Astrocyte of the spinal cord (primary cell): ENCODE measurements at regions not wholly inside any gene's neighbourhood (a gene's known extent, or its start where the extent isn't known, plus 50 kb on each side); places are given as distances from the start of the nearest gene placed in this dataset.
"Not testable (repeated sequence)": the region's sequence is repeated elsewhere in the genome, so short reads cannot be mapped to it uniquely, and the experiment has no call there.

Experiments used
- DNase-seq: peaks from one replicate; pipeline ENCODE4 v3.0.0; 2011; ENCODE audit warnings: low read depth, low spot score
- H3K4me3 ChIP-seq: 2 replicates; pipeline ENCODE4 v1.5.1; 2011; ENCODE audit warnings: low read depth, mild to moderate bottlenecking, low read length, moderate library complexity
- CTCF ChIP-seq: IDR thresholded peaks from 2 replicates; pipeline ENCODE4 v1.5.1; 2012; ENCODE audit warnings: low read depth, mild to moderate bottlenecking, low read length, inconsistent platforms
- in situ Hi-C: cut with HindIII; loops from 2 replicates; pipeline ENCODE4 v1.10.0; 2017; ENCODE audit warnings: low sequenced_read_pairs

GRCh38 chr10:8412541-8412940 lies 358.1 kb downstream of the GATA3 start:
- DNase-seq, result no peak
- no peak overlapping the region for H3K4me3 ChIP-seq
- in situ Hi-C loops, result no loop called here
- no peak for TF ChIP-seq CTCF

- in situ Hi-C loops, DNase-seq, H3K4me3 ChIP-seq: not testable (repeated sequence)
Observed at GRCh38 chr10:8415029-8415428, 360.5 kb downstream of the GATA3 start.

- in situ Hi-C loops, result no loop called here
- DNase-seq, result no peak
- no peak for TF ChIP-seq CTCF
- no peak overlapping the region for H3K4me3 ChIP-seq
Observed at GRCh38 chr10:8416192-8416701, 361.8 kb downstream of the GATA3 start.

GRCh38 chr10:8416760-8417159 lies 362.3 kb downstream of the GATA3 start:
- no peak for TF ChIP-seq CTCF
- no peak overlapping the region for H3K4me3 ChIP-seq
- in situ Hi-C loops, result no loop called here
- no peak for DNase-seq

GRCh38 chr10:8417631-8418030 lies 363.1 kb downstream of the GATA3 start:
- TF ChIP-seq CTCF, result no peak
- in situ Hi-C loops, result no loop called here
- H3K4me3 ChIP-seq, result no peak overlapping the region
- no peak for DNase-seq

GRCh38 chr10:8418631-8419030 lies 364.1 kb downstream of the GATA3 start:
- no peak for TF ChIP-seq CTCF
- peak; percentile 81 for DNase-seq
- H3K4me3 ChIP-seq, result no peak overlapping the region

GRCh38 chr10:8420182-8420581 lies 365.7 kb downstream of the GATA3 start:
- DNase-seq, result no peak
- no peak for TF ChIP-seq CTCF
- in situ Hi-C loops, result no loop called here
- no peak overlapping the region for H3K4me3 ChIP-seq

More at GRCh38 chr10:8418631-8419030, 364.1 kb downstream of the GATA3 start:
- in situ Hi-C loops, result no loop called here
